K562 (cell line): ENCODE measurements at regions not wholly inside any gene's neighbourhood (a gene's known extent, or its start where the extent isn't known, plus 50 kb on each side); places are given as distances from the start of the nearest gene placed in this dataset.

Source experiments
- ATAC-seq: fragments of 200-7000 bp; cut with Tn5 transposase; 3 replicates; pipeline ENCODE4 v1.9.1; 2020; ENCODE audit warnings: moderate library complexity
- BruUV-seq: library from RNA; stranded (reverse); fragments of 400-500 nt; replicated peaks from 2 replicates; lab custom pipeline; 2021; lab: Mats Ljungman, UMichigan
- CTCF ChIA-PET: fragments of 300-600 bp; formaldehyde crosslinking; extraction: SDS; loops from one replicate; lab custom pipeline; 2021; ENCODE audit warnings: low intra/inter-chr PET ratio; lab: Yijun Ruan, JAX
- POLR2A ChIA-PET: fragments of 300-600, 350-650 bp; sonication (Branson Sonifier 250); formaldehyde crosslinking; extraction: SDS; loops from one replicate; lab custom pipeline; 2021; ENCODE audit warnings: antibody characterized with exemption, inconsistent platforms; lab: Yijun Ruan, JAX
- DNase-seq, 4 experiments: peaks; one replicate each; pipeline versions ENCODE4 v3.0.0 to v3.0.0-alpha.2; 2011 to 2018; ENCODE audit warnings: low spot score in 3 of 4, mixed read lengths in 3 of 4; ENCODE audit errors: extremely low read depth in 1 of 4
- FAIRE-seq: peaks from 2 replicates; lab custom pipeline; 2011; peaks lifted over from hg19 to GRCh38; lab: Jason Lieb, UNC
- H2AFZ ChIP-seq: 2 replicates; pipeline ENCODE4 v1.6.0; 2011; ENCODE audit warnings: low read depth, low read length, control low read depth, inconsistent platforms
- H3K27ac ChIP-seq: fragments of 200-600 bp; 3 replicates; pipeline ENCODE4 v1.8.0; 2011; ENCODE audit warnings: low read depth, mild to moderate bottlenecking, control low read depth, inconsistent platforms, low read length, moderate library complexity, mixed read lengths; ENCODE audit errors: extremely low read depth
- H3K27me3 ChIP-seq, 2 experiments: fragments of 300-600 bp in 1 of 2; 2 replicates in 1 of 2; 3 replicates in 1 of 2; pipeline versions ENCODE4 v1.6.0 to v1.8.0; 2011; ENCODE audit warnings: inconsistent platforms in 2 of 2, low read length in 2 of 2, mild to moderate bottlenecking in 1 of 2, mixed read lengths in 1 of 2, moderate library complexity in 1 of 2; ENCODE audit not compliant: control insufficient read depth in 2 of 2, insufficient read depth in 2 of 2
- H3K36me3 ChIP-seq: fragments of 300-600 bp; 3 replicates; pipeline ENCODE4 v1.8.0; 2011; ENCODE audit warnings: mild to moderate bottlenecking, low read length, inconsistent platforms; ENCODE audit not compliant: control insufficient read depth, insufficient read depth
- H3K4me1 ChIP-seq, 2 experiments: fragments of 200-600 bp in 1 of 2; replicated peaks in 1 of 2; 2 replicates in 1 of 2; 3 replicates in 1 of 2; pipeline versions ENCODE4 v1.5.1 to v1.8.0; 2011; ENCODE audit warnings: inconsistent platforms in 2 of 2, low read length in 2 of 2, mild to moderate bottlenecking in 1 of 2, mixed read lengths in 1 of 2, moderate library complexity in 1 of 2; ENCODE audit not compliant: control insufficient read depth in 2 of 2, insufficient read depth in 2 of 2
- H3K4me2 ChIP-seq: 2 replicates; pipeline ENCODE4 v1.6.1; 2011; ENCODE audit warnings: low read length, control low read depth, inconsistent platforms, mixed read lengths; ENCODE audit not compliant: insufficient read depth
- H3K4me3 ChIP-seq: fragments of 200-600 bp; sonication (generic), shearing (Covaris generic); 2 replicates; pipeline ENCODE4 v1.5.1; 2016; ENCODE audit warnings: control low read depth, inconsistent platforms
- H3K79me2 ChIP-seq: fragments of 200-600 bp; 3 replicates; pipeline ENCODE4 v1.8.0; 2011; ENCODE audit warnings: low read length, inconsistent platforms; ENCODE audit not compliant: control insufficient read depth, insufficient read depth
- H3K9ac ChIP-seq, 2 experiments: 2 replicates each; pipeline versions ENCODE4 v1.6.0 to v1.6.1; 2011; ENCODE audit warnings: low read depth in 2 of 2, low read length in 2 of 2, control low read depth in 1 of 2, inconsistent platforms in 1 of 2, mild to moderate bottlenecking in 1 of 2, mixed read lengths in 1 of 2; ENCODE audit not compliant: insufficient read depth in 1 of 2
- H3K9me1 ChIP-seq: one replicate; pipeline ENCODE4 v1.6.0; 2011; ENCODE audit warnings: inconsistent platforms, mild to moderate bottlenecking, low read length, moderate library complexity; ENCODE audit not compliant: control insufficient read depth, insufficient read depth
- H3K9me3 ChIP-seq: replicated peaks from 2 replicates; pipeline ENCODE4 v1.5.1; 2011; ENCODE audit warnings: low read depth, low read length, inconsistent platforms; ENCODE audit not compliant: control insufficient read depth, insufficient read depth
- H4K20me1 ChIP-seq: replicated peaks from 2 replicates; pipeline ENCODE4 v1.6.1; 2011; ENCODE audit warnings: low read length, inconsistent platforms, mixed read lengths; ENCODE audit not compliant: control insufficient read depth, insufficient read depth
- BRD9 ChIP-seq: fragments of 450-650 bp; IDR thresholded peaks from 2 replicates; pipeline ENCODE4 v1.6.1; 2018; ENCODE audit warnings: low read depth; ENCODE audit not compliant: partially characterized antibody
- BRF1 ChIP-seq: IDR thresholded peaks from 3 replicates; pipeline ENCODE4 v1.6.1; 2011; ENCODE audit warnings: borderline replicate concordance, mild to moderate bottlenecking; ENCODE audit not compliant: insufficient read length; ENCODE audit errors: extremely low read depth
- CBFA2T2 ChIP-seq: fragments of 450-650 bp; conservative IDR thresholded peaks from 2 replicates; pipeline ENCODE4 v1.6.1; 2017; ENCODE audit warnings: mild to moderate bottlenecking
- CHD4 ChIP-seq: fragments of 200-600 bp; sonication (generic); IDR thresholded peaks from 3 replicates; pipeline ENCODE4 v1.6.1; 2012; ENCODE audit warnings: low read depth, mild to moderate bottlenecking, mixed read lengths, low read length, inconsistent platforms; ENCODE audit not compliant: insufficient read depth, insufficient replicate concordance, poor library complexity, severe bottlenecking
- E2F6 ChIP-seq, 2 experiments: IDR thresholded peaks; 2 replicates each; pipeline ENCODE4 v1.6.1; 2011; ENCODE audit warnings: borderline replicate concordance in 1 of 2, control low read depth in 1 of 2, low read depth in 1 of 2, low read length in 1 of 2, mild to moderate bottlenecking in 1 of 2, mixed read lengths in 1 of 2, moderate library complexity in 1 of 2; ENCODE audit not compliant: insufficient read depth in 1 of 2, insufficient read length in 1 of 2, poor library complexity in 1 of 2, severe bottlenecking in 1 of 2; ENCODE audit errors: extremely low read depth in 1 of 2
- HNRNPLL ChIP-seq: fragments of 200-400 bp; formaldehyde crosslinking; IDR thresholded peaks from 2 replicates; pipeline ENCODE4 v1.6.1; 2017; ENCODE audit warnings: low read length, low read depth, mild to moderate bottlenecking; ENCODE audit not compliant: poor library complexity, severe bottlenecking
- ILK ChIP-seq: fragments of 450-650 bp; IDR thresholded peaks from 2 replicates; pipeline ENCODE4 v1.6.1; 2016; ENCODE audit warnings: missing genetic modification characterization, low read depth, mild to moderate bottlenecking, missing compliant biosample characterization, moderate library complexity, borderline replicate concordance
- NEUROD1 ChIP-seq: fragments of 150-350 bp; IDR thresholded peaks from 2 replicates; pipeline ENCODE4 v1.6.1; 2014; ENCODE audit warnings: borderline replicate concordance, low read length, low read depth; ENCODE audit not compliant: partially characterized antibody
- RBM14 ChIP-seq: fragments of 200-400 bp; formaldehyde crosslinking; IDR thresholded peaks from 2 replicates; pipeline ENCODE4 v1.6.1; 2018; ENCODE audit warnings: low read depth, mild to moderate bottlenecking, low read length, moderate library complexity, borderline replicate concordance; ENCODE audit not compliant: insufficient read depth
- SAP30 ChIP-seq: fragments of 200-600 bp; sonication (generic); IDR thresholded peaks from 2 replicates; pipeline ENCODE4 v1.6.1; 2012; ENCODE audit warnings: borderline replicate concordance, low read depth, mild to moderate bottlenecking, moderate library complexity, low read length, control low read depth, inconsistent platforms; ENCODE audit not compliant: insufficient read depth, poor library complexity, severe bottlenecking
- SMARCC2 ChIP-seq: fragments of 450-650 bp; IDR thresholded peaks from 2 replicates; pipeline ENCODE4 v1.6.1; 2017; ENCODE audit warnings: antibody characterized with exemption, moderate library complexity, mild to moderate bottlenecking, low read depth
- STAT6 ChIP-seq: sonication (generic); formaldehyde crosslinking; IDR thresholded peaks from 2 replicates; pipeline ENCODE4 v1.8.1; 2023; ENCODE audit warnings: mild to moderate bottlenecking, missing genetic modification reagents
- ZFP30 ChIP-seq: fragments of 250-450 bp; sonication (Bioruptor Pico); IDR thresholded peaks from 2 replicates; pipeline ENCODE4 v1.8.0; 2022; ENCODE audit warnings: moderate library complexity, mild to moderate bottlenecking, inconsistent platforms, borderline replicate concordance
- ZNF239 ChIP-seq: fragments of 250-450 bp; sonication (Bioruptor Pico); IDR thresholded peaks from 2 replicates; pipeline ENCODE4 v1.4.0; 2020; ENCODE audit warnings: mild to moderate bottlenecking
- ZNF24 ChIP-seq: fragments of 450-650 bp; IDR thresholded peaks from 2 replicates; pipeline ENCODE4 v1.6.1; 2016
- ZSCAN32 ChIP-seq: fragments of 450-650 bp; formaldehyde crosslinking; IDR thresholded peaks from 2 replicates; pipeline ENCODE4 v1.4.0; 2020; ENCODE audit warnings: mild to moderate bottlenecking, moderate library complexity
- WGBS: fragments of 100-300 bp; shearing (Covaris generic); methylation state at CpG from one replicate; pipeline ENCODE4 v1.1.6; 2016; ENCODE audit warnings: low coverage, mixed read lengths; ENCODE audit not compliant: insufficient coverage; ENCODE audit errors: missing lambda C conversion rate; 5-methylcytosine and 5-hydroxymethylcytosine counted together
- in situ Hi-C: fragments of 300-500 bp; cut with MboI; formaldehyde crosslinking; loops from 4 replicates; pipeline ENCODE4 v1.15.0; 2018; ENCODE audit warnings: inconsistent platforms, mixed read lengths
- intact Hi-C: fragments of 100-400 bp; cut with micrococcal nuclease; formaldehyde crosslinking; loops from 2 replicates; pipeline ENCODE4 v1.14.2; 2022

- TF ChIP-seq E2F6 (IDR thresholded peaks at IDR 0.05; ENCODE audit: borderline replicate concordance in 1 of 2, extremely low read depth in 1 of 2, insufficient read depth in 1 of 2, insufficient read length in 1 of 2, low read depth in 1 of 2, low read length in 1 of 2, poor library complexity in 1 of 2, severe bottlenecking in 1 of 2) (no peak), HNRNPLL (no peak), RBM14 (no peak)
Measured at GRCh38 chr16:5193861-5194260, 96.3 kb upstream of the EEF2KMT start (continued).

DNA sequence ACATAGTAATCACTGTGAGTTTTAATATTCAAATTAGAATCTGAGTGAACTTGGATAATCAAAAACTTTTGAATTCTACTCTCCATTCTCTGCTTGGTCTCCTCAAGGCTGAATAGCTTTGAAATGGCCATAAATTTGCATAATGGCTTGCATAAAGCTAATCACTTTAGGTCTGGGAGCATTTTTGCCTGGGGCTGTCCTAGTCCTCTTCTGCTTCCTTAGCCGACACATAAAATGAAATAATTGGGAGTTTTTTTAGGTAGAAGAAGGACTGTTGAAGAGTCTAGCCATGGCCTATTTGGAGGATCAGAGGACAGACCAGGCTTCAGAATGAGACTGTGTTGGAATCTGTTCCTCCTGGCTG, 91.4 kb upstream of the EEF2KMT start:
- POLR2A ChIA-PET = interaction anchor here (1.0 kb wide), 1 partner anchor 20 kb away, joined by 3 read pairs; no protein-coding TSS in a partner anchor
- no peak overlapping the region for H3K9ac ChIP-seq
- CTCF ChIA-PET = no interaction called here
- no TSS peak for BruUV-seq
- no peak overlapping the region for H2AFZ ChIP-seq
- 11% methylated on average over 1 of the region's 1 CpG for WGBS
- no peak overlapping the region for H3K27ac ChIP-seq
- H3K4me2 ChIP-seq = no peak overlapping the region
- H3K27me3 ChIP-seq = peaks cover 0 to 5% of the 10 kb centered on the region in 2 experiments; a peak in 3 of 5 replicates
- no peaks in the 10 kb centered on the region for H3K9me1 ChIP-seq
- H3K79me2 ChIP-seq = no peaks in the 10 kb centered on the region
- H3K9me3 ChIP-seq = no peaks in the 10 kb centered on the region
- no peaks in the 10 kb centered on the region for H3K36me3 ChIP-seq
- H3K4me3 ChIP-seq = no peak overlapping the region
- DNase-seq (no peak), ATAC-seq (no peak), FAIRE-seq (no peak)
- peaks cover 0 to 6% of the 10 kb centered on the region in 2 experiments; a peak in 2 of 5 replicates for H3K4me1 ChIP-seq
- no peaks in the 10 kb centered on the region for H4K20me1 ChIP-seq
- intact Hi-C loops = no loop called here
- in situ Hi-C loops = no loop called here
- TF ChIP-seq ZFP30 (CRISPR knock-in tag) = no peak
- TF ChIP-seq ZNF24 = no peak
- TF ChIP-seq CHD4 = no peak
- no peak for TF ChIP-seq ZNF239 (CRISPR knock-in tag)
- no peak for TF ChIP-seq NEUROD1
- no peak for TF ChIP-seq CBFA2T2
- TF ChIP-seq BRF1 = no peak
- no peak for TF ChIP-seq SMARCC2
- TF ChIP-seq SAP30 = no peak
- TF ChIP-seq BRD9 = no peak
- no peak for TF ChIP-seq ILK (tag)
- no peak for TF ChIP-seq ZSCAN32 (CRISPR knock-in tag)
- TF ChIP-seq STAT6 = no peak
